ENCODE measurements at regions not wholly inside any gene's neighbourhood (a gene's known extent, or its start where the extent isn't known, plus 50 kb on each side); places are given as distances from the start of the nearest gene placed in this dataset.
"Not testable (repeated sequence)": the region's sequence is repeated elsewhere in the genome, so short reads cannot be mapped to it uniquely, and the experiment has no call there.

- DNase-seq (ENCODE audit: low spot score): no peak
Measured at GRCh38 chr2:126085011-126085795, 570.8 kb upstream of the GYPC start.

GRCh38 chr2:126100962-126101361 is 555.0 kb upstream of the GYPC start:
- no peak for DNase-seq (ENCODE audit: low spot score)

- DNase-seq (ENCODE audit: low spot score): no peak
Measured at GRCh38 chr2:126106006-126106405, 550.0 kb upstream of the GYPC start.

GRCh38 chr2:126107883-126108282 is 548.1 kb upstream of the GYPC start:
- DNase-seq (ENCODE audit: low spot score): no peak

- no peak for DNase-seq (ENCODE audit: low spot score)
Measured at GRCh38 chr2:126115975-126116374, 540.0 kb upstream of the GYPC start.

GRCh38 chr2:126117886-126118285 is 538.1 kb upstream of the GYPC start:
- no peak for DNase-seq (ENCODE audit: low spot score)

- no peak for DNase-seq (ENCODE audit: low spot score)
Measured at GRCh38 chr2:126145752-126146151, 510.2 kb upstream of the GYPC start.

- no peak for DNase-seq (ENCODE audit: low spot score)
Measured at GRCh38 chr2:126154256-126154785, 501.6 kb upstream of the GYPC start.

- DNase-seq (ENCODE audit: low spot score): not testable (repeated sequence)
Measured at GRCh38 chr2:126160950-126161349, 495.0 kb upstream of the GYPC start.

- no peak for DNase-seq (ENCODE audit: low spot score)
Measured at GRCh38 chr2:126172631-126173184, 483.2 kb upstream of the GYPC start.

- DNase-seq (ENCODE audit: low spot score): no peak
Measured at GRCh38 chr2:126175222-126175621, 480.7 kb upstream of the GYPC start.

- DNase-seq (ENCODE audit: low spot score): no peak
Measured at GRCh38 chr2:126177479-126177878, 478.5 kb upstream of the GYPC start.

GRCh38 chr2:126187668-126188067 is 468.3 kb upstream of the GYPC start:
- DNase-seq (ENCODE audit: low spot score): no peak

GRCh38 chr2:126189527-126189926 is 466.4 kb upstream of the GYPC start:
- no peak for DNase-seq (ENCODE audit: low spot score)

- DNase-seq (ENCODE audit: low spot score): no peak
Measured at GRCh38 chr2:126200538-126200937, 455.4 kb upstream of the GYPC start.

GRCh38 chr2:126208266-126208665 is 447.7 kb upstream of the GYPC start:
- DNase-seq (ENCODE audit: low spot score): no peak

- DNase-seq (ENCODE audit: low spot score): no peak
Measured at GRCh38 chr2:126212735-126213134, 443.2 kb upstream of the GYPC start.

- no peak for DNase-seq (ENCODE audit: low spot score)
Measured at GRCh38 chr2:126219081-126219480, 436.9 kb upstream of the GYPC start.

- DNase-seq (ENCODE audit: low spot score): no peak
Measured at GRCh38 chr2:126220331-126220730, 435.6 kb upstream of the GYPC start.

GRCh38 chr2:126221506-126221905 is 434.5 kb upstream of the GYPC start:
- DNase-seq (ENCODE audit: low spot score): no peak

GRCh38 chr2:126222278-126222677 is 433.7 kb upstream of the GYPC start:
- no peak for DNase-seq (ENCODE audit: low spot score)

- DNase-seq (ENCODE audit: low spot score): no peak
Measured at GRCh38 chr2:126224776-126225175, 431.2 kb upstream of the GYPC start.

- DNase-seq (ENCODE audit: low spot score): no peak
Measured at GRCh38 chr2:126227250-126227649, 428.7 kb upstream of the GYPC start.

GRCh38 chr2:126228531-126228930 is 427.4 kb upstream of the GYPC start:
- no peak for DNase-seq (ENCODE audit: low spot score)

Measured in hematopoietic multipotent progenitor cell treated with erythropoietin and hydrocortisone succinate and interleukin-3 and kit ligand, for 15 days (in vitro differentiated cells).